ENCODE measurements at regions not wholly inside any gene's neighbourhood (a gene's known extent, or its start where the extent isn't known, plus 50 kb on each side); places are given as distances from the start of the nearest gene placed in this dataset.

- TF ChIP-seq, protein P1, sequence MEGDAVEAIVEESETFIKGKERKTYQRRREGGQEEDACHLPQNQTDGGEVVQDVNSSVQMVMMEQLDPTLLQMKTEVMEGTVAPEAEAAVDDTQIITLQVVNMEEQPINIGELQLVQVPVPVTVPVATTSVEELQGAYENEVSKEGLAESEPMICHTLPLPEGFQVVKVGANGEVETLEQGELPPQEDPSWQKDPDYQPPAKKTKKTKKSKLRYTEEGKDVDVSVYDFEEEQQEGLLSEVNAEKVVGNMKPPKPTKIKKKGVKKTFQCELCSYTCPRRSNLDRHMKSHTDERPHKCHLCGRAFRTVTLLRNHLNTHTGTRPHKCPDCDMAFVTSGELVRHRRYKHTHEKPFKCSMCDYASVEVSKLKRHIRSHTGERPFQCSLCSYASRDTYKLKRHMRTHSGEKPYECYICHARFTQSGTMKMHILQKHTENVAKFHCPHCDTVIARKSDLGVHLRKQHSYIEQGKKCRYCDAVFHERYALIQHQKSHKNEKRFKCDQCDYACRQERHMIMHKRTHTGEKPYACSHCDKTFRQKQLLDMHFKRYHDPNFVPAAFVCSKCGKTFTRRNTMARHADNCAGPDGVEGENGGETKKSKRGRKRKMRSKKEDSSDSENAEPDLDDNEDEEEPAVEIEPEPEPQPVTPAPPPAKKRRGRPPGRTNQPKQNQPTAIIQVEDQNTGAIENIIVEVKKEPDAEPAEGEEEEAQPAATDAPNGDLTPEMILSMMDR (IDR thresholded peaks at IDR 0.05; ENCODE audit: poor library complexity), result no peak
- TF ChIP-seq EZH2phosphoT487 (IDR thresholded peaks at IDR 0.05; ENCODE audit: low read depth, severe bottlenecking, unreplicated experiment) (no peak), EZH2 (IDR thresholded peaks at IDR 0.05; ENCODE audit: borderline replicate concordance) (no peak)
These were observed 55.2 kb upstream of the PSD2 start for GRCh38 chr5:139740138-139740991.
